ENCODE measurements at regions not wholly inside any gene's neighbourhood (a gene's known extent, or its start where the extent isn't known, plus 50 kb on each side); places are given as distances from the start of the nearest gene placed in this dataset.

GRCh38 chr17:55585629-55586028 is 74.4 kb upstream of the SMIM36 start:
- intact Hi-C loops (cut with micrococcal nuclease), result loop anchor here in 1 of 2 donors (10.0 kb wide), 1 partner anchor 79 kb away; no protein-coding TSS in a partner anchor
- no peak overlapping the region for H2AFZ ChIP-seq (ENCODE audit: insufficient read depth, low read depth, low read length, poor library complexity, severe bottlenecking)
- no peaks in the 10 kb centered on the region for H3K36me3 ChIP-seq (replicated peaks in 1 of 2; ENCODE audit: control insufficient read depth in 1 of 2, insufficient read depth in 2 of 2, low read length in 2 of 2)
- no peak overlapping the region for H3K4me3 ChIP-seq (replicated peaks in 1 of 3; ENCODE audit: low read depth in 2 of 3, low read length in 3 of 3)
- H3K9me3 Mint-ChIP-seq, result peaks cover 0 to 6% (median 0%) of the 10 kb centered on the region in 7 donors
- no peaks in the 10 kb centered on the region for H3K9me3 ChIP-seq (replicated peaks in 1 of 2; ENCODE audit: control insufficient read depth in 1 of 2, insufficient read depth in 1 of 2, low read length in 2 of 2)
- H3K27me3 ChIP-seq (ENCODE audit: control insufficient read depth in 2 of 2, insufficient read depth in 2 of 2, low read length in 2 of 2), result no peaks in the 10 kb centered on the region
- peaks cover 26 to 37% of the 10 kb centered on the region in 2 donors for H3K4me1 ChIP-seq (ENCODE audit: control insufficient read depth in 1 of 2, insufficient read depth in 2 of 2, low read length in 2 of 2)
- no CpG with 5 or more reads among the region's 2 CpGs for WGBS (ENCODE audit: insufficient coverage)
- no peak overlapping the region for H3K4me2 ChIP-seq (replicated peaks; ENCODE audit: extremely low read depth, low read length, poor library complexity, severe bottlenecking)
- TF ChIP-seq CTCF (IDR thresholded peaks at IDR 0.05), result peak; percentile 46
- no peak overlapping the region for H3K27ac Mint-ChIP-seq
- H3K4me1 Mint-ChIP-seq, result peaks cover 33% of the 10 kb centered on the region
- no peak overlapping the region for H3K27ac ChIP-seq (ENCODE audit: low read depth in 1 of 2, low read length in 2 of 2)
- no peaks in the 10 kb centered on the region for H4K20me1 ChIP-seq (ENCODE audit: insufficient read depth, low read length)
- peaks cover 0 to 4% of the 10 kb centered on the region in 2 donors for H3K36me3 Mint-ChIP-seq
- DNase-seq, result peak in 2 of 3 donors; percentile 5 to 26
- H3K9ac ChIP-seq (ENCODE audit: insufficient read depth, low read length, poor library complexity, severe bottlenecking), result no peak overlapping the region
- no peaks in the 10 kb centered on the region for H3K79me2 ChIP-seq (ENCODE audit: insufficient read depth, low read length)
- H3K27me3 Mint-ChIP-seq (ENCODE audit: low read depth in 3 of 3), result peaks cover 0 to 1% (median 0%) of the 10 kb centered on the region in 3 donors
- no peak overlapping the region for H3K4me3 Mint-ChIP-seq

- no peak for TF ChIP-seq CTCF (IDR thresholded peaks at IDR 0.05)
- H3K27ac ChIP-seq (ENCODE audit: low read depth in 1 of 2, low read length in 2 of 2), result peak overlapping the region in 1 of 2 donors; percentile 42
- Mint-ChIP-seq H3K36me3 (peaks cover 0 to 4% of the 10 kb centered on the region in 2 donors), H3K4me1 (peaks cover 33% of the 10 kb centered on the region), H3K27ac (no peak overlapping the region), H3K27me3 (ENCODE audit: low read depth in 3 of 3) (peaks cover 0 to 1% (median 0%) of the 10 kb centered on the region in 3 donors), H3K4me3 (no peak overlapping the region), H3K9me3 (peaks cover 0 to 6% (median 0%) of the 10 kb centered on the region in 7 donors)
- peak overlapping the region; percentile 66 for H3K4me2 ChIP-seq (replicated peaks; ENCODE audit: extremely low read depth, low read length, poor library complexity, severe bottlenecking)
- no peaks in the 10 kb centered on the region for H3K27me3 ChIP-seq (ENCODE audit: control insufficient read depth in 2 of 2, insufficient read depth in 2 of 2, low read length in 2 of 2)
- DNase-seq, result no peak
- intact Hi-C loops (cut with micrococcal nuclease), result loop anchor here in 1 of 2 donors (10.0 kb wide), 1 partner anchor 80 kb away; no protein-coding TSS in a partner anchor
- H3K36me3 ChIP-seq (replicated peaks in 1 of 2; ENCODE audit: control insufficient read depth in 1 of 2, insufficient read depth in 2 of 2, low read length in 2 of 2), result no peaks in the 10 kb centered on the region
- no peak overlapping the region for H3K9ac ChIP-seq (ENCODE audit: insufficient read depth, low read length, poor library complexity, severe bottlenecking)
- H4K20me1 ChIP-seq (ENCODE audit: insufficient read depth, low read length), result no peaks in the 10 kb centered on the region
- H2AFZ ChIP-seq (ENCODE audit: insufficient read depth, low read depth, low read length, poor library complexity, severe bottlenecking), result peak overlapping the region; percentile 11
- no peaks in the 10 kb centered on the region for H3K79me2 ChIP-seq (ENCODE audit: insufficient read depth, low read length)
- peaks cover 26 to 37% of the 10 kb centered on the region in 2 donors for H3K4me1 ChIP-seq (ENCODE audit: control insufficient read depth in 1 of 2, insufficient read depth in 2 of 2, low read length in 2 of 2)
- peak overlapping the region in 1 of 3 experiments; percentile 58 for H3K4me3 ChIP-seq (replicated peaks in 1 of 3; ENCODE audit: low read depth in 2 of 3, low read length in 3 of 3)
- no CpG with 5 or more reads among the region's 1 CpG for WGBS (ENCODE audit: insufficient coverage)
- H3K9me3 ChIP-seq (replicated peaks in 1 of 2; ENCODE audit: control insufficient read depth in 1 of 2, insufficient read depth in 1 of 2, low read length in 2 of 2), result no peaks in the 10 kb centered on the region
Measured at GRCh38 chr17:55584861-55585260, 73.6 kb upstream of the SMIM36 start.
